Right lobe of liver (tissue), 6 donors: ENCODE measurements at regions not wholly inside any gene's neighbourhood (a gene's known extent, or its start where the extent isn't known, plus 50 kb on each side); places are given as distances from the start of the nearest gene placed in this dataset.
"Not testable (repeated sequence)": the region's sequence is repeated elsewhere in the genome, so short reads cannot be mapped to it uniquely, and the experiment has no call there.

Source experiments
- ATAC-seq, 4 donors: fragments of 200-7000 bp; cut with Tn5 transposase; one replicate each; pipeline ENCODE4 v1.9.1; 2020; ENCODE audit warnings: mild to moderate bottlenecking in 4 of 4, moderate library complexity in 4 of 4
- DNase-seq, 3 donors: peaks; one replicate each; pipeline ENCODE4 v3.0.0-alpha.2; 2020
- H3K27ac ChIP-seq, 3 donors: fragments of 200-600 bp; one replicate each; pipeline ENCODE4 v1.8.0; 2022
- H3K27me3 ChIP-seq, 2 donors: fragments of 200-600 bp; one replicate each; pipeline ENCODE4 v1.8.0; 2022
- H3K36me3 ChIP-seq, 4 donors: fragments of 200-600 bp; sonication (generic) in 1 of 4; one replicate each; pipeline versions ENCODE4 v1.5.1 to v1.8.0; 2017 to 2022; ENCODE audit warnings: control low read depth in 1 of 4
- H3K4me1 ChIP-seq, 4 donors: fragments of 200-600 bp; sonication (generic) in 1 of 4; one replicate each; pipeline versions ENCODE4 v1.5.1 to v1.8.0; 2017 to 2022; ENCODE audit warnings: control low read depth in 1 of 4
- H3K4me3 ChIP-seq, 3 donors: fragments of 200-600 bp; one replicate each; pipeline ENCODE4 v1.8.0; 2022
- H3K9me3 ChIP-seq, 4 donors: fragments of 200-600 bp; sonication (generic) in 1 of 4; one replicate each; pipeline versions ENCODE4 v1.5.1 to v1.8.0; 2017 to 2022; ENCODE audit warnings: control low read depth in 1 of 4
- POLR2A ChIP-seq: fragments of 450-650 bp; IDR thresholded peaks from one replicate; pipeline ENCODE4 v1.6.1; 2017; ENCODE audit warnings: antibody characterized with exemption, mild to moderate bottlenecking
- WGBS: methylation state at CpG from one replicate; pipeline ENCODE4 v1.1.6; 2018; ENCODE audit warnings: low coverage, low lambda C conversion rate; ENCODE audit not compliant: insufficient coverage; ENCODE audit errors: missing lambda C conversion rate; 5-methylcytosine and 5-hydroxymethylcytosine counted together
- intact Hi-C, 2 donors: fragments of 100-400 bp; cut with DNase I; formaldehyde crosslinking; loops; one replicate each; pipeline versions ENCODE4 v1.11.2 to v1.14.1; 2022
- TF ChIP-seq, protein P1 (sequence below), 4 donors: fragments of 200-600 bp in 3 of 4; fragments of 450-650 bp in 1 of 4; IDR thresholded peaks; one replicate each; pipeline versions ENCODE4 v1.5.1 to v1.8.0; 2016 to 2022; ENCODE audit warnings: antibody characterized with exemption in 4 of 4, mild to moderate bottlenecking in 2 of 4
- donor health status: DM: no; HTN: yes; CAD: no.
- donor health status: DM: no; HTN: no; CAD: no.
- donor health status: DM: no; HTN: no; CAD: no.
- donor health status: DM: no; HTN: yes; CAD: no.
- donor health status: DM: no; HTN: yes; CAD: no.

GRCh38 chr18:77407733-77408132 lies 158.1 kb downstream of the GALR1 start:
- no peak for TF ChIP-seq POLR2A
- TF ChIP-seq, protein P1, sequence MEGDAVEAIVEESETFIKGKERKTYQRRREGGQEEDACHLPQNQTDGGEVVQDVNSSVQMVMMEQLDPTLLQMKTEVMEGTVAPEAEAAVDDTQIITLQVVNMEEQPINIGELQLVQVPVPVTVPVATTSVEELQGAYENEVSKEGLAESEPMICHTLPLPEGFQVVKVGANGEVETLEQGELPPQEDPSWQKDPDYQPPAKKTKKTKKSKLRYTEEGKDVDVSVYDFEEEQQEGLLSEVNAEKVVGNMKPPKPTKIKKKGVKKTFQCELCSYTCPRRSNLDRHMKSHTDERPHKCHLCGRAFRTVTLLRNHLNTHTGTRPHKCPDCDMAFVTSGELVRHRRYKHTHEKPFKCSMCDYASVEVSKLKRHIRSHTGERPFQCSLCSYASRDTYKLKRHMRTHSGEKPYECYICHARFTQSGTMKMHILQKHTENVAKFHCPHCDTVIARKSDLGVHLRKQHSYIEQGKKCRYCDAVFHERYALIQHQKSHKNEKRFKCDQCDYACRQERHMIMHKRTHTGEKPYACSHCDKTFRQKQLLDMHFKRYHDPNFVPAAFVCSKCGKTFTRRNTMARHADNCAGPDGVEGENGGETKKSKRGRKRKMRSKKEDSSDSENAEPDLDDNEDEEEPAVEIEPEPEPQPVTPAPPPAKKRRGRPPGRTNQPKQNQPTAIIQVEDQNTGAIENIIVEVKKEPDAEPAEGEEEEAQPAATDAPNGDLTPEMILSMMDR (IDR thresholded peaks at IDR 0.05), result peak in 1 of 4 donors; percentile 6
- ATAC-seq, result no peak
- Histone ChIP-seq H3K27ac (no peak overlapping the region), H3K27me3 (no peaks in the 10 kb centered on the region), H3K4me3 (no peak overlapping the region), H3K36me3 (no peaks in the 10 kb centered on the region), H3K4me1 (no peaks in the 10 kb centered on the region), H3K9me3 (no peaks in the 10 kb centered on the region)
- intact Hi-C loops, result no loop called here
- no peak for DNase-seq
- WGBS, result 30% methylated on average over 6 of the region's 6 CpGs

DNA sequence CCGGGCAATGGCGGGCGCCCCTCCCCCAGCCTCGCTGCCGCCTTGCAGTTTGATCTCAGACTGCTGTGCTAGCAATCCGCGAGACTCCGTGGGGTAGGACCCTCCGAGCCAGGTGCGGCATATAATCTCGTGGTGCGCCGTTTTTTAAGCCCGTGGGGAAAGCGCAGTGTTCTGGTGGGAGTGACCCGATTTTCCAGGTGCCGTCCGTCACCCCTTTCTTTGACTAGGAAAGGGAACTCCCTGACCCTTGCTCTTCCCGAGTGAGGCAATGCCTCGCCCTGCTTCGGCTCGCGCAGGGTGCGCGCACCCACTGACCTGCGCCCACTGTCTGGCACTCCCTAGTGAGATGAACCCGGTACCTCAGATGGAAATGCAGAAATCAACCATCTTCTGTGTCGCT lies 171.9 kb downstream of the GALR1 start:
- H3K27me3 ChIP-seq, DNase-seq, H3K36me3 ChIP-seq, H3K9me3 ChIP-seq, H3K4me1 ChIP-seq, ATAC-seq, H3K4me3 ChIP-seq, intact Hi-C loops, H3K27ac ChIP-seq: not testable (repeated sequence)
- WGBS, result 83% methylated on average over 1 of the region's 28 CpGs

DNA sequence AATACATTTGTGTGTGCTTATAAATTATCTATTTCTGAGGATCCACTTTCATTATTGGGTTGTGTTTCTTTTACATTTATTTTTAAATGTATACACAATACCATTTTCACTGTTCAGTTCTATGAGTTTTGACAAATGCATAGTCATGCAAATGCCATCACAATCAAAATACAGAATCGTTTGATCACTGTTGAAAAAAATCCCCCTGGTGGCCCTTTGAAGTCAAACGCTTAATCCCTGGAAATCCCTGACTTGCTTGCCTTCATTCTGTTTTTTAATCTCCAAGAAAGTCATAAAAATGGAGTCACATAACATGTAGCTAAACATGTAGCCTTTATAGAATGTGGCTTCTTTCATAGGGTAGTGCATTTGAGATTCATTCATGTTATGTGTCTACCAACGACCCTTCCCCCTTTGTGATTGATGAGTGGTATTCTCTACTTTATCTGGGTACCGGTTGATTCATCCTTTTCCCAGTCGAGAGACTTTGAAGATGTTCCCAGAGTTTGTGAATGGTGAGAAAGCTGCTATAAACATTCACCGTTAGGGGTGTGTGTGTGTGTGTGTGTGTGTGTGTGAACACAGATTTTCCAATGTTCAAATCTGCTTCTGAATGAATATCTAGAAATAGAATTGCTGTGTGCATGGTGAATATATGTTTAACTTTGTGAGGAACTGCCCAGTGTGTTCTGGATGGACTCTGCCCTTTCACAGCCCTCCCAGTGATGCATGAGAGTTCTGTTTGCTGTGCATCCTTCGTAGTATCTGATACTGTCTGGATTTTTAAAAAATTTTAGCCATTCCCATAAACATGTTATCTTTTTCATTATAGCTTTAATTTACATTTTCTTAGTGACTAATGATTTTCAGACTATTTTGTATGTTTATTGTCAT lies 173.6 kb downstream of the GALR1 start:
- Histone ChIP-seq H3K27me3 (no peaks in the 10 kb centered on the region), H3K36me3 (no peaks in the 10 kb centered on the region), H3K9me3 (no peaks in the 10 kb centered on the region), H3K4me1 (no peaks in the 10 kb centered on the region), H3K4me3 (no peak overlapping the region), H3K27ac (no peak overlapping the region)
- WGBS, result 25% methylated on average over 7 of the region's 7 CpGs
- intact Hi-C loops, result no loop called here
- DNase-seq, result no peak
- no peak for ATAC-seq
- TF ChIP-seq POLR2A, result no peak
- TF ChIP-seq, protein P1 (IDR thresholded peaks at IDR 0.05), result no peak

DNA sequence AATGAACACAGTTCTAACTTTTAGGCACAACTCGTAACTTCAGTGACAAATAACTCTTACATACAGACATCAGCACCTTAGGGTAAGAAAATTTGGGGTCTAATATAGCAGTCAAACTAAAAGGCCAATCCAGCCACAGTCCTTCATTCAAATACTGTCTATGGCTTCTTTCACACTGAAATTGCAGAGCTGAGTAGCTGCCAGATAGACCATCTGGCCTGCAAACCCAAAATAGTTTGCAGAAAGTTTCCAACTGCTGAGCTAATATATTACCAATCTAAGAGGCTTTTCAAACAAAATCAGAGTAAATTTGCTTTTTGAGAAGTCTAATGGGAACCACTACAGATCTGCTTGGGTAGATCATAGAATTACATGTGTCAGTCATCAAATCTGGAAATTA lies 183.4 kb downstream of the GALR1 start:
- Histone ChIP-seq H3K27ac (no peak overlapping the region), H3K4me1 (no peaks in the 10 kb centered on the region), H3K36me3 (no peaks in the 10 kb centered on the region), H3K9me3 (no peaks in the 10 kb centered on the region), H3K4me3 (no peak overlapping the region), H3K27me3 (no peaks in the 10 kb centered on the region)
- ATAC-seq (no peak), DNase-seq (no peak)
- TF ChIP-seq, protein P1 (IDR thresholded peaks at IDR 0.05), result no peak
- TF ChIP-seq POLR2A, result no peak
- intact Hi-C loops, result no loop called here
- WGBS, result 35% methylated on average over 1 of the region's 1 CpG

DNA sequence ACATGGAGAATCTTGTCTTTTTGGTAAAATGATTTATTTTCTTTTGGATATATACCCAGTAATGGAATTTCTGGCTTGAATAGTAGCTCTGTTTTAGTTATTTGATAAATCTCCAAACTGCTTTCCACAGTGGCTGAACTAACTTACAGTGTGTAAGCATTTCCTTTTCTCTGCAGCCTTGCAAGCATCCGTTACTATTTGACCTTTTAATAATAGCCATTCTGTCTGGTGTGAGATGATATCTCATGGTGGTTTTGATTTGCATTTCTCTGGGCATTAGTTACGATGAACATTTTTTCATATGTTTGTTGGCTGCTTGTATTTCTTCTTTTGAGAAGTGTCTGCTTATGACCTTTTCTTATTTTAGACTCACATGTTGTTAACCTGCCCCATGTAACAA lies 190.2 kb downstream of the GALR1 start:
- H3K36me3 ChIP-seq, result no peaks in the 10 kb centered on the region
- H3K4me3 ChIP-seq, result no peak overlapping the region
- TF ChIP-seq, protein P1 (IDR thresholded peaks at IDR 0.05), result no peak
- no peak for TF ChIP-seq POLR2A
- no peak for DNase-seq
- WGBS, result 45% methylated on average over 2 of the region's 2 CpGs
- H3K27me3 ChIP-seq, result peaks cover 0 to 4% of the 10 kb centered on the region in 2 donors
- H3K27ac ChIP-seq, result no peak overlapping the region
- H3K9me3 ChIP-seq, result no peaks in the 10 kb centered on the region
- ATAC-seq, result no peak
- intact Hi-C loops, result no loop called here
- H3K4me1 ChIP-seq, result no peaks in the 10 kb centered on the region
